ENCODE measurements at regions not wholly inside any gene's neighbourhood (a gene's known extent, or its start where the extent isn't known, plus 50 kb on each side); places are given as distances from the start of the nearest gene placed in this dataset.

DNA sequence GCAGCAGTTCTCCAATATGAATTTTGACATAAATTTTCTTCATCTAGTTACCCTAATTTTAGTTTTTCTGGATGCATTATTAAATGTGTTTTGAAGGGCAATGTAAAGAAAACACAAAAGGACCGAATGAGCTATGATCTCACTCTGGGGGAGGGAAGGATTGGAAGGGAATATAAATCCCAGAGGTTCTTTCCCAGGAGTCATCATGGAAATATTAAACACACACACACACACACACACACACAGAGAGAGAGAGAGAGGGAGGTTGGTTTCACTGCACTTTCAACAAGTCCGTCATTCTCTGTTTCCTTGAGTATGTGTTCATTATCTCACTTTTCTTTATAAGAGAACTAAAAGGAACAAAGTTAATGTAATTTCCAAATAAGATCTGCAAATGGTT is 70.7 kb upstream of the DCBLD2 start:
- TF ChIP-seq EZH2 (IDR thresholded peaks at IDR 0.05; ENCODE audit: borderline replicate concordance, low read depth, low read length, poor library complexity, severe bottlenecking) = no peak
- TF ChIP-seq, protein P1, sequence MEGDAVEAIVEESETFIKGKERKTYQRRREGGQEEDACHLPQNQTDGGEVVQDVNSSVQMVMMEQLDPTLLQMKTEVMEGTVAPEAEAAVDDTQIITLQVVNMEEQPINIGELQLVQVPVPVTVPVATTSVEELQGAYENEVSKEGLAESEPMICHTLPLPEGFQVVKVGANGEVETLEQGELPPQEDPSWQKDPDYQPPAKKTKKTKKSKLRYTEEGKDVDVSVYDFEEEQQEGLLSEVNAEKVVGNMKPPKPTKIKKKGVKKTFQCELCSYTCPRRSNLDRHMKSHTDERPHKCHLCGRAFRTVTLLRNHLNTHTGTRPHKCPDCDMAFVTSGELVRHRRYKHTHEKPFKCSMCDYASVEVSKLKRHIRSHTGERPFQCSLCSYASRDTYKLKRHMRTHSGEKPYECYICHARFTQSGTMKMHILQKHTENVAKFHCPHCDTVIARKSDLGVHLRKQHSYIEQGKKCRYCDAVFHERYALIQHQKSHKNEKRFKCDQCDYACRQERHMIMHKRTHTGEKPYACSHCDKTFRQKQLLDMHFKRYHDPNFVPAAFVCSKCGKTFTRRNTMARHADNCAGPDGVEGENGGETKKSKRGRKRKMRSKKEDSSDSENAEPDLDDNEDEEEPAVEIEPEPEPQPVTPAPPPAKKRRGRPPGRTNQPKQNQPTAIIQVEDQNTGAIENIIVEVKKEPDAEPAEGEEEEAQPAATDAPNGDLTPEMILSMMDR (conservative IDR thresholded peaks at IDR 0.05; ENCODE audit: low read depth, low read length) = no peak
